Activated CD4-positive, alpha-beta T cell treated with anti-CD3 and anti-CD28 coated beads, Interleukin-2, amount 50 U/mL, for 4 hours (primary cell): ENCODE measurements at regions not wholly inside any gene's neighbourhood (a gene's known extent, or its start where the extent isn't known, plus 50 kb on each side); places are given as distances from the start of the nearest gene placed in this dataset.
"Not testable (repeated sequence)": the region's sequence is repeated elsewhere in the genome, so short reads cannot be mapped to it uniquely, and the experiment has no call there.

Source experiments
- DNase-seq, 2 experiments: peaks; one replicate each; pipeline ENCODE4 v3.0.0-alpha.2; 2020

GRCh38 chr6:104484626-104485025 lies 375.1 kb downstream of the HACE1 start:
- no peak for DNase-seq

GRCh38 chr6:104484191-104484590 lies 375.5 kb downstream of the HACE1 start:
- no peak for DNase-seq

- no peak for DNase-seq
These were observed 376.4 kb downstream of the HACE1 start for GRCh38 chr6:104483225-104483834.

GRCh38 chr6:104477569-104477968 lies 382.1 kb downstream of the HACE1 start:
- no peak for DNase-seq

GRCh38 chr6:104473021-104473429 lies 386.7 kb downstream of the HACE1 start:
- no peak for DNase-seq

- DNase-seq, result no peak
These were observed 387.5 kb downstream of the HACE1 start for GRCh38 chr6:104472021-104472901.

GRCh38 chr6:104466306-104466705 lies 393.4 kb downstream of the HACE1 start:
- no peak for DNase-seq

GRCh38 chr6:104462811-104463599 lies 396.7 kb downstream of the HACE1 start:
- DNase-seq, result no peak

- no peak for DNase-seq
These were observed 398.8 kb downstream of the HACE1 start for GRCh38 chr6:104460738-104461483.

GRCh38 chr6:104459543-104459942 lies 400.2 kb downstream of the HACE1 start:
- no peak for DNase-seq

- DNase-seq, result no peak
These were observed 409.8 kb downstream of the HACE1 start for GRCh38 chr6:104449918-104450317.

- not testable (repeated sequence) for DNase-seq
These were observed 413.3 kb downstream of the HACE1 start for GRCh38 chr6:104446101-104447080.

- no peak for DNase-seq
These were observed 425.2 kb downstream of the HACE1 start for GRCh38 chr6:104434519-104434918.

GRCh38 chr6:104431096-104431495 lies 428.6 kb downstream of the HACE1 start:
- DNase-seq, result no peak

GRCh38 chr6:104428184-104428583 lies 431.5 kb downstream of the HACE1 start:
- DNase-seq, result no peak

GRCh38 chr6:104423691-104424090 lies 436.0 kb downstream of the HACE1 start:
- DNase-seq, result no peak

- DNase-seq, result no peak
These were observed 438.1 kb downstream of the HACE1 start for GRCh38 chr6:104421650-104422049.

- no peak for DNase-seq
These were observed 440.9 kb downstream of the HACE1 start for GRCh38 chr6:104418839-104419238.

- DNase-seq, result no peak
These were observed 441.6 kb downstream of the HACE1 start for GRCh38 chr6:104418125-104418524.

GRCh38 chr6:104414723-104415122 lies 445.0 kb downstream of the HACE1 start:
- no peak for DNase-seq

GRCh38 chr6:104413767-104414166 lies 446.0 kb downstream of the HACE1 start:
- no peak for DNase-seq

GRCh38 chr6:104411302-104411701 lies 448.4 kb downstream of the HACE1 start:
- no peak for DNase-seq
